Mucosa of descending colon (tissue), 3 donors: ENCODE measurements at regions not wholly inside any gene's neighbourhood (a gene's known extent, or its start where the extent isn't known, plus 50 kb on each side); places are given as distances from the start of the nearest gene placed in this dataset.
"Not testable (repeated sequence)": the region's sequence is repeated elsewhere in the genome, so short reads cannot be mapped to it uniquely, and the experiment has no call there.

Experiments
- ATAC-seq: fragments of 200-7000 bp; cut with Tn5 transposase; one replicate; pipeline ENCODE4 v1.9.1; 2020; ENCODE audit warnings: mild to moderate bottlenecking, moderate library complexity
- DNase-seq, 3 donors: peaks; one replicate each; pipeline ENCODE4 v3.0.0-alpha.2; 2020
- H3K36me3 ChIP-seq: fragments of 200-600 bp; one replicate; pipeline ENCODE4 v1.8.0; 2021; ENCODE audit warnings: low read depth, mild to moderate bottlenecking
- H3K4me1 ChIP-seq: fragments of 200-600 bp; one replicate; pipeline ENCODE4 v1.8.0; 2021; ENCODE audit warnings: low read depth, mild to moderate bottlenecking
- H3K4me3 ChIP-seq: fragments of 200-600 bp; one replicate; pipeline ENCODE4 v1.8.0; 2021; ENCODE audit warnings: mild to moderate bottlenecking
- H3K9me3 ChIP-seq: fragments of 200-600 bp; one replicate; pipeline ENCODE4 v1.8.0; 2021; ENCODE audit warnings: mild to moderate bottlenecking
- intact Hi-C, 2 donors: fragments of 100-400 bp; cut with DNase I in 1 of 2; cut with micrococcal nuclease in 1 of 2; formaldehyde crosslinking; loops; one replicate each; pipeline versions ENCODE4 v1.11.0 to v1.11.1; 2022; cut with DNase I, micrococcal nuclease
- TF ChIP-seq, protein P1 (sequence below): fragments of 200-600 bp; IDR thresholded peaks from one replicate; pipeline ENCODE4 v1.8.0; 2022; ENCODE audit warnings: antibody characterized with exemption, mild to moderate bottlenecking
- donor health status: DM: no; HTN: no; CAD: no; lungs with moderate emphysema.
- donor health status: DM: no; HTN: no; CAD: no.
- donor health status: DM: no; HTN: yes; CAD: no.

DNA sequence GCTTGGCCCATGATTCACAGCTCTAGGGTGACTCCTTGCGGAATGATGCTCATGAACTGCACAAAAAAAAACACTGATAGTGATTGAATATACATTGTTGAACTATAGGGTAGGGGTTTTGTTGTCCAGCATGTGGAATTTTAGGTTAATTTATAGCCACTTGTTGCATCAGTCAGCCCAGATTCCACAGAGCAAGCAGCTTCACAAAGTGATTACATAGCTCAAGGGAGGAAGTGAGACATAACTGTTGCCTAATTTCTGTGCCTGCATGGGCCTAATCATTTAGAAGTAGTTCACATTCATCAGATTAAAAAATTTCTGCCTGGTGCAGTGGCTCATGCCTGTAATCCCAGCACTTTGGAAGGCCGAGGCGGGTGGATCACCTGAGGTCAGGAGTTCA is 142.2 kb upstream of the ZNF722 start:
- H3K9me3 ChIP-seq = peaks cover 83% of the 10 kb centered on the region

DNA sequence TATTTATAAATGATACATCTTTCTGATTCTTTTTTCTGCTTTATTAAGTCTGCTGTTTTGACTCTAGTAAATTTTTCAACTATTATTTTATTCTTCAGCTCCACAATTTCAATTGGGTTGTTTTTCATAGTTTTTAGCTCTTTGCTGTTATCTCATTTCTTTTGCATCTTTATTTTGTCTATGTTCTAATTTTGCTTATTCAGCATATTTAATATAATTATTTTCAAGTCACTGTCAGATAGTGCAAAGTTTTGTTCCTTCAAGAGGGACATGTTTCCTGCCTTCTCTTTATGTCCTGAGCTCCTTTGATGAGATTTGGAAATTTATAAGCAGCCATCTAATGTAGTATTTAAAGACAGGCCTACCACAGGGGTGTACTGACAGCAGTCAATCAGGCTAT is 131.5 kb upstream of the ZNF722 start:
- intact Hi-C loops = no loop called here
- H3K36me3 ChIP-seq = no peaks in the 10 kb centered on the region
- H3K9me3 ChIP-seq = peaks cover 81% of the 10 kb centered on the region
- ATAC-seq (no peak), DNase-seq (no peak)
- no peak overlapping the region for H3K4me3 ChIP-seq
- TF ChIP-seq, protein P1, sequence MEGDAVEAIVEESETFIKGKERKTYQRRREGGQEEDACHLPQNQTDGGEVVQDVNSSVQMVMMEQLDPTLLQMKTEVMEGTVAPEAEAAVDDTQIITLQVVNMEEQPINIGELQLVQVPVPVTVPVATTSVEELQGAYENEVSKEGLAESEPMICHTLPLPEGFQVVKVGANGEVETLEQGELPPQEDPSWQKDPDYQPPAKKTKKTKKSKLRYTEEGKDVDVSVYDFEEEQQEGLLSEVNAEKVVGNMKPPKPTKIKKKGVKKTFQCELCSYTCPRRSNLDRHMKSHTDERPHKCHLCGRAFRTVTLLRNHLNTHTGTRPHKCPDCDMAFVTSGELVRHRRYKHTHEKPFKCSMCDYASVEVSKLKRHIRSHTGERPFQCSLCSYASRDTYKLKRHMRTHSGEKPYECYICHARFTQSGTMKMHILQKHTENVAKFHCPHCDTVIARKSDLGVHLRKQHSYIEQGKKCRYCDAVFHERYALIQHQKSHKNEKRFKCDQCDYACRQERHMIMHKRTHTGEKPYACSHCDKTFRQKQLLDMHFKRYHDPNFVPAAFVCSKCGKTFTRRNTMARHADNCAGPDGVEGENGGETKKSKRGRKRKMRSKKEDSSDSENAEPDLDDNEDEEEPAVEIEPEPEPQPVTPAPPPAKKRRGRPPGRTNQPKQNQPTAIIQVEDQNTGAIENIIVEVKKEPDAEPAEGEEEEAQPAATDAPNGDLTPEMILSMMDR = no peak
- no peaks in the 10 kb centered on the region for H3K4me1 ChIP-seq

More for the DNA sequence above, 142.2 kb upstream of the ZNF722 start:
- H3K4me1 ChIP-seq, intact Hi-C loops, ATAC-seq, H3K36me3 ChIP-seq, DNase-seq, H3K4me3 ChIP-seq: not testable (repeated sequence)

DNA sequence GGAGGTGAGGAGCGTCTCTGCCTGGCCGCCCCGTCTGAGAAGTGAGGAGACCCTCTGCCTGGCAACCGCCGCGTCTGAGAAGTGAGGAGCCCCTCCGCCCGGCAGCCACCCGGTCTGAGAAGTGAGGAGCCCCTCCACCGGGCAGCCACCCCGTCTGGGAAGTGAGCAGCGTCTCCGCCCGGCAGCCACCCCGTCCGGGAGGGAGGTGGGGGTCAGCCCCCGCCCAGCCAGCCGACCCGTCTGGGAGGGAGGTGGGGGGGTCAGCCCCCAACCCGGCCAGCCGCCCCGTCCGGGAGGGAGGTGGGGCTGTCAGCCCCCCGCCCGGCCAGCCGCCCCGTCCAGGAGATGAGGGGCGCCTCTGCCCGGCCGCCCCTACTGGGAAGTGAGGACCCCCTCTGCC is 124.4 kb upstream of the ZNF722 start:
- intact Hi-C loops, H3K36me3 ChIP-seq, H3K4me3 ChIP-seq, H3K4me1 ChIP-seq, ATAC-seq, DNase-seq: not testable (repeated sequence)
- H3K9me3 ChIP-seq = peaks cover 94% of the 10 kb centered on the region

DNA sequence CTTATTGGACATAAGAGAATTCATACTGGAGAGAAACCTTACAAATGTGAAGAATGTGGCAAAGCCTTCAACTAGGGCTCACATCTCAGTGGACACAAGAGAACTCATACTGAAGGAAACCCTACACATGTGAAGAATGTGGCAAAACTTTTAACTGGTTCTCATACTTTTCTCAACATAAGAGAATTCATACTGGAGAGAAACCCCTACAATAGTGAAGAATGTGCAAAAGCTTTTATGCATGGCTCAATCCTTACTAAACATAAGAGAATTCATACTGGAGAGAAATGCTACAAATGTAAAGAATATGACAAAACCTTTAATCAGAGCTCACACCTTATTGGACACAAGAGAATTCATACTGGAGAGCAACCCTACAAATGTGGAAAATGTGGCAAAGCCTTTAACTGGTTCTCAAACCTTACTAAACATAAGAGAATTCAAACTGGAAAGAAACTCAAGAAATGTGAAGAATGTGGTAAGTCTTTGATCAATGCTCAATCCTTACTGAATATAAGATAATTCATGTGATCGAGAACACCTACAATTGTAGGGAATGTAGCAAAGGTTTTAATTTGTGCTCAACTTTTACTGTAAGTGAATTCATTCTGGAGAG is 121.8 kb upstream of the ZNF722 start:
- ATAC-seq (no peak), DNase-seq (no peak)
- TF ChIP-seq, protein P1 = no peak
- Histone ChIP-seq H3K4me1 (no peaks in the 10 kb centered on the region), H3K36me3 (no peaks in the 10 kb centered on the region), H3K4me3 (no peak overlapping the region), H3K9me3 (peaks cover 96% of the 10 kb centered on the region)
- intact Hi-C loops = no loop called here

DNA sequence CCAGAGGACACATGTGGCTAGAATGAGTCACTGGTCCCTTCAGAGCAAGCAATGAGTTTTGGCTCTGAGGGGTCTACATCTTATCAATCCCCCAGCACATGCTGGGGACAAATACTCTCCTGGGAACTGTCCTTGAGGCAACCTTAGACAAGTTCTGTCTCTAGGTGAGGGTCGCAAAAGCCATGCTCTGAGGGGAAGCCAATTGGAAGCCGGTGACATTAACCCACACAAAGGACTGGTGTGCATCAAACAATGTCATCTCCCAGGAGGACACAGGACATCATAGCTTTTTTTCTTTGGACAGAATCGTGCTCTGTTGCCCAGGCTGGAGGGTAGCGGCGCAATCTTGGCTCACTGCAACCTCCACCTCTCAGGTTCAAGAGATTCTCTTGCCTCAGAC is 111.6 kb upstream of the ZNF722 start:
- Histone ChIP-seq H3K4me1 (no peaks in the 10 kb centered on the region), H3K9me3 (peaks cover 90% of the 10 kb centered on the region), H3K36me3 (no peaks in the 10 kb centered on the region), H3K4me3 (no peak overlapping the region)
- TF ChIP-seq, protein P1 = no peak
- no peak for DNase-seq
- no peak for ATAC-seq
- intact Hi-C loops = no loop called here

DNA sequence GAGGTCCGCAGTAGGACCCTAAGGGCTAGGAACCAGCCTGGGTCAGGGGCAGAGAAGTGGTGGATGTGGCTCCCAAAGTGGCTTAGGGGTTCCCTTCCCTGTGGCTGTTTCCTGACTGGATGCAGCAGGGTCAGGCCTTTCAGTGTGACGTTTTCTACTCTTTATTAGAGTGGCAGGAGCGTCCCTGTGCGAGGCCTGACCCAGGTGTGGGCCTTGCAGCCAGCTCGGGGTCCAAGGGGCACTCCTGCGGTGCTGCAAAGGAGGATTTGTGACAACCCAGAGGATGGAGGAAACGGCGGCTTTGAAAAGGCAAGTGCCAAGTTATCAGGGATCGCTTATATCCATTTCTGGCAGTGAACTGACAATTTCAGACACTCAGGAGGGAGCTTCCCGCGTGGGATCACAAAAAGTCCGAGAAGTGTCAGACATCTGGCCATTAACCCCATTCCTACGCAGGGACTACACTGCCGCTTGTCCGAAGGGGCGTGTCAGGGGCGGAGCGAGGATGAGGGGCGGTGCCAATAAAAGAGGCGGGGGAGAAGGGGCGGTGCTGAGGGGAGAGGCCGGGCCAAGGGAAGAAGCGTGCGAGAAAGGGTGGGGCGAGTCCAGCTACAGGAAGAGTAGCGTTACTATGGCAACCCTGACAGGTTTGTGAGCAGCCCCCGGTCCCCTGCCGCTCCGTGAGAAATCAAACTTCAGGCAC is 98.8 kb upstream of the ZNF722 start:
- peaks cover 4% of the 10 kb centered on the region for H3K4me1 ChIP-seq
- H3K9me3 ChIP-seq = peaks cover 20% of the 10 kb centered on the region
- intact Hi-C loops = no loop called here
- TF ChIP-seq, protein P1 = no peak
- H3K36me3 ChIP-seq = no peaks in the 10 kb centered on the region
- peak overlapping the region; percentile 25 for H3K4me3 ChIP-seq
- DNase-seq (peak; percentile 86 to 91 (median 87)), ATAC-seq (peak; percentile 88)
